ENCODE measurements at regions not wholly inside any gene's neighbourhood (a gene's known extent, or its start where the extent isn't known, plus 50 kb on each side); places are given as distances from the start of the nearest gene placed in this dataset.

DNA sequence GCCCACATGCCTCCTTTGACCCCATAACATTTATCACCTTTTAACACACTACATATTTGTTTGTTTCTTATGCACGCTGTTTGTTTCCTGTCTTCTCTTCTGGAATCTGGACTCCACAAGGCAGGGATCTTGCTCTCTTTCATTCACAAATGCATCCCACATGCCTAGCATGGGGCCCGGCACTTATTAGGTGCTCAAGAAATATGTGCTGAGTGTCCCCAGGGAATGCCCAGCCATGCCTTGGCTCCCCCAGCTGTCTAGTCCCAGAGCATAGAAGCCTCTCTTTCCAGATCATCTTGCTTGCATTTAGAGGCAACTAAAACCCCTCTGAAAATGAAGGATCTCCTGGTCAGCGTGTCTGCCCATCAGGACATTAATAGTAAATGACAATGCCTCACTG is 283.7 kb downstream of the CBLN1 start:
- 88% methylated on average over 3 of the region's 3 CpGs for WGBS
- H3K9ac ChIP-seq (ENCODE audit: low read depth in 1 of 2, low read length in 2 of 2) = no peak overlapping the region
- peaks cover 0 to 3% (median under 1%) of the 10 kb centered on the region in 4 donors for H3K27me3 ChIP-seq (ENCODE audit: control insufficient read depth in 4 of 4, insufficient read depth in 4 of 4, low read length in 3 of 4)
- DNase-seq (ENCODE audit: low spot score) = no peak
- no peak overlapping the region for H3K27ac ChIP-seq (ENCODE audit: low read depth in 1 of 2, low read length in 2 of 2)
- H3K9me3 ChIP-seq (ENCODE audit: control insufficient read depth in 4 of 4, low read length in 3 of 4) = no peaks in the 10 kb centered on the region
- H3K4me1 ChIP-seq (ENCODE audit: control insufficient read depth in 4 of 4, insufficient read depth in 4 of 4, low read length in 3 of 4) = no peaks in the 10 kb centered on the region
- H3K36me3 ChIP-seq (ENCODE audit: control insufficient read depth in 4 of 4, insufficient read depth in 3 of 4, low read depth in 1 of 4, low read length in 3 of 4) = no peaks in the 10 kb centered on the region
- H3K4me3 ChIP-seq (ENCODE audit: low read depth in 1 of 3, low read length in 3 of 3) = no peak overlapping the region
- TF ChIP-seq FOXA1 (IDR thresholded peaks at IDR 0.05) (no peak), TAF1 (conservative IDR thresholded peaks at IDR 0.05) (no peak), YY1 (IDR thresholded peaks at IDR 0.05) (no peak), NR2F2 (IDR thresholded peaks at IDR 0.05) (no peak), RXRA (IDR thresholded peaks at IDR 0.05) (no peak), SP1 (IDR thresholded peaks at IDR 0.05) (no peak), EGR1 (IDR thresholded peaks at IDR 0.05; ENCODE audit: low read depth in 2 of 2) (no peak), GABPA (IDR thresholded peaks at IDR 0.05 in 1 of 2, conservative IDR thresholded peaks at IDR 0.05 in 1 of 2) (no peak), RAD21 (IDR thresholded peaks at IDR 0.05) (no peak), FOXA2 (IDR thresholded peaks at IDR 0.05) (no peak), JUND (IDR thresholded peaks at IDR 0.05) (no peak), HNF4A (conservative IDR thresholded peaks at IDR 0.05) (no peak), HNF4G (IDR thresholded peaks at IDR 0.05) (no peak)
- TF ChIP-seq, protein P1, sequence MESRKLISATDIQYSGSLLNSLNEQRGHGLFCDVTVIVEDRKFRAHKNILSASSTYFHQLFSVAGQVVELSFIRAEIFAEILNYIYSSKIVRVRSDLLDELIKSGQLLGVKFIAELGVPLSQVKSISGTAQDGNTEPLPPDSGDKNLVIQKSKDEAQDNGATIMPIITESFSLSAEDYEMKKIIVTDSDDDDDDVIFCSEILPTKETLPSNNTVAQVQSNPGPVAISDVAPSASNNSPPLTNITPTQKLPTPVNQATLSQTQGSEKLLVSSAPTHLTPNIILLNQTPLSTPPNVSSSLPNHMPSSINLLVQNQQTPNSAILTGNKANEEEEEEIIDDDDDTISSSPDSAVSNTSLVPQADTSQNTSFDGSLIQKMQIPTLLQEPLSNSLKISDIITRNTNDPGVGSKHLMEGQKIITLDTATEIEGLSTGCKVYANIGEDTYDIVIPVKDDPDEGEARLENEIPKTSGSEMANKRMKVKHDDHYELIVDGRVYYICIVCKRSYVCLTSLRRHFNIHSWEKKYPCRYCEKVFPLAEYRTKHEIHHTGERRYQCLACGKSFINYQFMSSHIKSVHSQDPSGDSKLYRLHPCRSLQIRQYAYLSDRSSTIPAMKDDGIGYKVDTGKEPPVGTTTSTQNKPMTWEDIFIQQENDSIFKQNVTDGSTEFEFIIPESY (IDR thresholded peaks at IDR 0.05) = no peak
- TF ChIP-seq, protein P2, sequence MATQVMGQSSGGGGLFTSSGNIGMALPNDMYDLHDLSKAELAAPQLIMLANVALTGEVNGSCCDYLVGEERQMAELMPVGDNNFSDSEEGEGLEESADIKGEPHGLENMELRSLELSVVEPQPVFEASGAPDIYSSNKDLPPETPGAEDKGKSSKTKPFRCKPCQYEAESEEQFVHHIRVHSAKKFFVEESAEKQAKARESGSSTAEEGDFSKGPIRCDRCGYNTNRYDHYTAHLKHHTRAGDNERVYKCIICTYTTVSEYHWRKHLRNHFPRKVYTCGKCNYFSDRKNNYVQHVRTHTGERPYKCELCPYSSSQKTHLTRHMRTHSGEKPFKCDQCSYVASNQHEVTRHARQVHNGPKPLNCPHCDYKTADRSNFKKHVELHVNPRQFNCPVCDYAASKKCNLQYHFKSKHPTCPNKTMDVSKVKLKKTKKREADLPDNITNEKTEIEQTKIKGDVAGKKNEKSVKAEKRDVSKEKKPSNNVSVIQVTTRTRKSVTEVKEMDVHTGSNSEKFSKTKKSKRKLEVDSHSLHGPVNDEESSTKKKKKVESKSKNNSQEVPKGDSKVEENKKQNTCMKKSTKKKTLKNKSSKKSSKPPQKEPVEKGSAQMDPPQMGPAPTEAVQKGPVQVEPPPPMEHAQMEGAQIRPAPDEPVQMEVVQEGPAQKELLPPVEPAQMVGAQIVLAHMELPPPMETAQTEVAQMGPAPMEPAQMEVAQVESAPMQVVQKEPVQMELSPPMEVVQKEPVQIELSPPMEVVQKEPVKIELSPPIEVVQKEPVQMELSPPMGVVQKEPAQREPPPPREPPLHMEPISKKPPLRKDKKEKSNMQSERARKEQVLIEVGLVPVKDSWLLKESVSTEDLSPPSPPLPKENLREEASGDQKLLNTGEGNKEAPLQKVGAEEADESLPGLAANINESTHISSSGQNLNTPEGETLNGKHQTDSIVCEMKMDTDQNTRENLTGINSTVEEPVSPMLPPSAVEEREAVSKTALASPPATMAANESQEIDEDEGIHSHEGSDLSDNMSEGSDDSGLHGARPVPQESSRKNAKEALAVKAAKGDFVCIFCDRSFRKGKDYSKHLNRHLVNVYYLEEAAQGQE (IDR thresholded peaks at IDR 0.05) = no peak
- TF ChIP-seq, protein P3, sequence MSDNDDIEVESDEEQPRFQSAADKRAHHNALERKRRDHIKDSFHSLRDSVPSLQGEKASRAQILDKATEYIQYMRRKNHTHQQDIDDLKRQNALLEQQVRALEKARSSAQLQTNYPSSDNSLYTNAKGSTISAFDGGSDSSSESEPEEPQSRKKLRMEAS (IDR thresholded peaks at IDR 0.05) = no peak
- TF ChIP-seq, protein P4, sequence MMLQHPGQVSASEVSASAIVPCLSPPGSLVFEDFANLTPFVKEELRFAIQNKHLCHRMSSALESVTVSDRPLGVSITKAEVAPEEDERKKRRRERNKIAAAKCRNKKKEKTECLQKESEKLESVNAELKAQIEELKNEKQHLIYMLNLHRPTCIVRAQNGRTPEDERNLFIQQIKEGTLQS (IDR thresholded peaks at IDR 0.05) = no peak
- TF ChIP-seq, protein P5, sequence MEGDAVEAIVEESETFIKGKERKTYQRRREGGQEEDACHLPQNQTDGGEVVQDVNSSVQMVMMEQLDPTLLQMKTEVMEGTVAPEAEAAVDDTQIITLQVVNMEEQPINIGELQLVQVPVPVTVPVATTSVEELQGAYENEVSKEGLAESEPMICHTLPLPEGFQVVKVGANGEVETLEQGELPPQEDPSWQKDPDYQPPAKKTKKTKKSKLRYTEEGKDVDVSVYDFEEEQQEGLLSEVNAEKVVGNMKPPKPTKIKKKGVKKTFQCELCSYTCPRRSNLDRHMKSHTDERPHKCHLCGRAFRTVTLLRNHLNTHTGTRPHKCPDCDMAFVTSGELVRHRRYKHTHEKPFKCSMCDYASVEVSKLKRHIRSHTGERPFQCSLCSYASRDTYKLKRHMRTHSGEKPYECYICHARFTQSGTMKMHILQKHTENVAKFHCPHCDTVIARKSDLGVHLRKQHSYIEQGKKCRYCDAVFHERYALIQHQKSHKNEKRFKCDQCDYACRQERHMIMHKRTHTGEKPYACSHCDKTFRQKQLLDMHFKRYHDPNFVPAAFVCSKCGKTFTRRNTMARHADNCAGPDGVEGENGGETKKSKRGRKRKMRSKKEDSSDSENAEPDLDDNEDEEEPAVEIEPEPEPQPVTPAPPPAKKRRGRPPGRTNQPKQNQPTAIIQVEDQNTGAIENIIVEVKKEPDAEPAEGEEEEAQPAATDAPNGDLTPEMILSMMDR (IDR thresholded peaks at IDR 0.05; ENCODE audit: low read depth, low read length, missing input control) = no peak
